ENCODE measurements at regions not wholly inside any gene's neighbourhood (a gene's known extent, or its start where the extent isn't known, plus 50 kb on each side); places are given as distances from the start of the nearest gene placed in this dataset.

DNA sequence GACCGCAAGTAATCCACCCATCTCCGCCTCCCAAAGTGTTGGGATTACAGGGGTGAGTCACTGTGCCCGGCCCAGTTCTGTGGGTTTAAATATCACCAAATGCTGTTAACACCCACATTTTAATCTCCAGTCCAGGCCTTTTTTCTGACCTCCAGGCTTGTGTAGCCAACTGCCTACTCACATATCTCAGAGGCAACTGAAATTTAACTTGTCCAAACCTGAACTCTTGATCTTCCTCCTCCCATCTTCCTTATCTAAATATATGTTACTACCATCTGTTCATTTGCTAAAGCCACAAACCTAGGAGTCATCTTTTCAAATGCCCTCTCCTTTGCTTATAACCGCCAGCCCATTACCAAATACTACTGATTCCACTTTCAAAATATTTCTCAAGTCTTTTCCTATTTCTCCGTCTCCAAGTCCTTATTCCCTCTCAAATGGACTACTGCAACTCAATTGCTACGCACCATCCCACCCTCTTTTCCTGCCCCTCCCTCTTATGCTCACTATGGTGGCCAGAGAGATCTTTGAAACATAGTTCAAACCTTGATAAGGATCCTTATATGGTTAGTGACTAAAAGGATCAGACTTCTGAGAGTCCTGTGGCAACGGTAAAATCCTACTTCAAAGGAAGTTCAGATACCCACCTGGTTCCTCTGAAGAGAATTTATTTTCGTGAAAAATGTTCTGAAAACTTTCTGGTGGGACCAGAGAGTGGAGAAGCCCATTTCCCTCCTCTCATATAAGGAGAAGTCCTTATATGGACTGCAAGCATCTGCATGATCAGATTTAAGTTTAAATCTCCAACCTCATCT, 78.5 kb upstream of the CDC42BPA start (continued):
- TF ChIP-seq, protein P1, sequence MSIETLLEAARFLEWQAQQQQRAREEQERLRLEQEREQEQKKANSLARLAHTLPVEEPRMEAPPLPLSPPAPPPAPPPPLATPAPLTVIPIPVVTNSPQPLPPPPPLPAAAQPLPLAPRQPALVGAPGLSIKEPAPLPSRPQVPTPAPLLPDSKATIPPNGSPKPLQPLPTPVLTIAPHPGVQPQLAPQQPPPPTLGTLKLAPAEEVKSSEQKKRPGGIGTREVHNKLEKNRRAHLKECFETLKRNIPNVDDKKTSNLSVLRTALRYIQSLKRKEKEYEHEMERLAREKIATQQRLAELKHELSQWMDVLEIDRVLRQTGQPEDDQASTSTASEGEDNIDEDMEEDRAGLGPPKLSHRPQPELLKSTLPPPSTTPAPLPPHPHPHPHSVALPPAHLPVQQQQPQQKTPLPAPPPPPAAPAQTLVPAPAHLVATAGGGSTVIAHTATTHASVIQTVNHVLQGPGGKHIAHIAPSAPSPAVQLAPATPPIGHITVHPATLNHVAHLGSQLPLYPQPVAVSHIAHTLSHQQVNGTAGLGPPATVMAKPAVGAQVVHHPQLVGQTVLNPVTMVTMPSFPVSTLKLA (conservative IDR thresholded peaks at IDR 0.05), result peak; percentile 30 to 79; a peak in 3 of 4 replicates
- TF ChIP-seq ARID1B (IDR thresholded peaks at IDR 0.05) (peak; percentile 99), SAP30 (IDR thresholded peaks at IDR 0.05; ENCODE audit: borderline replicate concordance, insufficient read depth, low read depth, low read length, poor library complexity, severe bottlenecking) (no peak), RERE (CRISPR knock-in tag; IDR thresholded peaks at IDR 0.05; ENCODE audit: borderline replicate concordance) (no peak), SIN3A (IDR thresholded peaks at IDR 0.05; ENCODE audit: borderline replicate concordance in 2 of 2, control insufficient read depth in 1 of 2, low read depth in 2 of 2, low read length in 2 of 2) (0 out of 4 replicates have a peak, but pooled peaks of 1 of the 2 experiments have one; percentile 18), MEIS2 (IDR thresholded peaks at IDR 0.05; ENCODE audit: partially characterized antibody) (peak; percentile 82), GABPA (tag; conservative IDR thresholded peaks at IDR 0.05; ENCODE audit: low read depth) (no peak; the same call in 1 of the 2 replicates), OTX1 (CRISPR knock-in tag; IDR thresholded peaks at IDR 0.05) (peak; percentile 87), NCOA6 (IDR thresholded peaks at IDR 0.05) (peak; percentile 51; the same call in 1 of the 2 replicates), CREB3 (tag; conservative IDR thresholded peaks at IDR 0.05; ENCODE audit: low read depth) (peak; percentile 48), E2F3 (CRISPR knock-in tag; IDR thresholded peaks at IDR 0.05) (no peak; the same call in 1 of the 2 replicates), POLR3A (IDR thresholded peaks at IDR 0.05; ENCODE audit: borderline replicate concordance, extremely low read depth, insufficient read depth, insufficient read length) (no peak), ZNF583 (CRISPR knock-in tag; IDR thresholded peaks at IDR 0.05) (no peak), ILF3 (IDR thresholded peaks at IDR 0.05; ENCODE audit: borderline replicate concordance) (peak; percentile 63; the same call in 1 of the 2 replicates)
- TF ChIP-seq, protein P2, sequence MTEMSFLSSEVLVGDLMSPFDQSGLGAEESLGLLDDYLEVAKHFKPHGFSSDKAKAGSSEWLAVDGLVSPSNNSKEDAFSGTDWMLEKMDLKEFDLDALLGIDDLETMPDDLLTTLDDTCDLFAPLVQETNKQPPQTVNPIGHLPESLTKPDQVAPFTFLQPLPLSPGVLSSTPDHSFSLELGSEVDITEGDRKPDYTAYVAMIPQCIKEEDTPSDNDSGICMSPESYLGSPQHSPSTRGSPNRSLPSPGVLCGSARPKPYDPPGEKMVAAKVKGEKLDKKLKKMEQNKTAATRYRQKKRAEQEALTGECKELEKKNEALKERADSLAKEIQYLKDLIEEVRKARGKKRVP (CRISPR knock-in tag; IDR thresholded peaks at IDR 0.05), result no peak
